ENCODE measurements at regions not wholly inside any gene's neighbourhood (a gene's known extent, or its start where the extent isn't known, plus 50 kb on each side); places are given as distances from the start of the nearest gene placed in this dataset.

DNA sequence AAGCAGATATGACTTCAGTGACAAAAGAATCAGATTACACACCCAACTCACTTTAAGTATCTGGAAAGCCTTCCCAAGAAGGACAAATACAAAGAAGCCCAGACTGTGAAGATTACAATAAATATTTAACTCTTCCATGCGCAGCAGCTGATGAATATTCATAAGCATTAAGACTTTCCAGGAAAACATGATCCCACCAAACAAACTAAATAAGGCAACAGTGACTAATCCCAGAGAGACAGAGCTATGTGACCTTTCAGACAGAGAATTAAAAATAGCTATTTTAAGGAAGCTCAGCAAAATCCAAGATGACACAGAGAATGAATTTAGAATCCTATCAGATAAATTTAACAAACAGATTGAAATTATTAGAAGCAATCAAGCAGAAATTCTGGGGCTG lies 108.2 kb upstream of the UBE2E3 start:
- DNase-seq (no peak), ATAC-seq (no peak)
- Histone ChIP-seq H3K27me3 (ENCODE audit: control insufficient read depth, insufficient read depth, low read length) (no peaks in the 10 kb centered on the region), H3K4me3 (ENCODE audit: low read length) (no peak overlapping the region), H3K4me1 (ENCODE audit: control insufficient read depth, insufficient read depth, low read length) (no peaks in the 10 kb centered on the region), H3K9me3 (ENCODE audit: control insufficient read depth, insufficient read depth, low read length) (no peaks in the 10 kb centered on the region), H3K27ac (ENCODE audit: low read length) (no peak overlapping the region), H3K36me3 (ENCODE audit: control insufficient read depth, insufficient read depth, low read length) (no peaks in the 10 kb centered on the region)
- Mint-ChIP-seq H3K36me3 (no peaks in the 10 kb centered on the region), H3K9me3 (peaks cover 0 to 4% of the 10 kb centered on the region in 2 donors), H3K4me1 (no peaks in the 10 kb centered on the region), H3K27me3 (ENCODE audit: low read depth in 2 of 2) (peaks cover 3 to 40% of the 10 kb centered on the region in 2 donors), H3K27ac (no peak overlapping the region), H3K4me3 (no peak overlapping the region)
- TF ChIP-seq CTCF (IDR thresholded peaks at IDR 0.05): no peak
- intact Hi-C loops (cut with micrococcal nuclease): no loop called here
- WGBS (ENCODE audit: insufficient coverage): 100% methylated on average over 1 of the region's 1 CpG

- H3K4me3 Mint-ChIP-seq: no peak overlapping the region
- H3K27me3 ChIP-seq (ENCODE audit: control insufficient read depth, insufficient read depth, low read length): no peaks in the 10 kb centered on the region
- ATAC-seq (no peak), DNase-seq (no peak)
- peaks cover 0 to 2% of the 10 kb centered on the region in 2 donors for H3K9me3 Mint-ChIP-seq
- H3K27me3 Mint-ChIP-seq (ENCODE audit: low read depth in 2 of 2): peaks cover 3 to 45% of the 10 kb centered on the region in 2 donors
- no peak overlapping the region for H3K27ac Mint-ChIP-seq
- WGBS (ENCODE audit: insufficient coverage): 71% methylated on average over 4 of the region's 4 CpGs
- no peak overlapping the region for H3K4me3 ChIP-seq (ENCODE audit: low read length)
- H3K4me1 Mint-ChIP-seq: no peaks in the 10 kb centered on the region
- intact Hi-C loops (cut with micrococcal nuclease): no loop called here
- no peaks in the 10 kb centered on the region for H3K36me3 ChIP-seq (ENCODE audit: control insufficient read depth, insufficient read depth, low read length)
- TF ChIP-seq CTCF (IDR thresholded peaks at IDR 0.05): no peak
- H3K36me3 Mint-ChIP-seq: no peaks in the 10 kb centered on the region
- H3K9me3 ChIP-seq (ENCODE audit: control insufficient read depth, insufficient read depth, low read length): no peaks in the 10 kb centered on the region
- no peaks in the 10 kb centered on the region for H3K4me1 ChIP-seq (ENCODE audit: control insufficient read depth, insufficient read depth, low read length)
- H3K27ac ChIP-seq (ENCODE audit: low read length): no peak overlapping the region
Measured at GRCh38 chr2:180871649-180872048, 108.8 kb upstream of the UBE2E3 start.

DNA sequence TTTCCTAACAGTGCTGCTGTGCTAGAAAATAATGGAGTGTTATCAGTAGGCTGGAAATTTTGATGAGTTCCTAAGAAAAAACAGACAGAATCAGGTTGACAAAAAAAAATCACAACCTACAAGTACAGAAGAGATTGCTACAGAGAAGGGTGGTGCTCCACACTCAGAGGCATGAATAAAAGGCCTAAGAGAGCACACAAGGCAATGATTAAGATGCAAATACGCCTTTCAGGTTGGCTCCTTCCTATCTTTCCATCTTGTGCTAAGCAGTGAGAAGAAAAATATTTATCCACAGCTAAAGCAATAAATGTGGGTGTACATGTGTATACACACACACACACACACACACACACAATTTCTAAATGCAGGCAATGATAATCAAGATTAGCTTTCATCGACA lies 130.6 kb upstream of the UBE2E3 start:
- Mint-ChIP-seq H3K4me3 (no peak overlapping the region), H3K4me1 (no peaks in the 10 kb centered on the region), H3K27me3 (ENCODE audit: low read depth in 2 of 2) (no peaks in the 10 kb centered on the region), H3K9me3 (no peaks in the 10 kb centered on the region), H3K27ac (no peak overlapping the region), H3K36me3 (no peaks in the 10 kb centered on the region)
- H3K36me3 ChIP-seq (ENCODE audit: control insufficient read depth, insufficient read depth, low read length): no peaks in the 10 kb centered on the region
- peaks cover 2% of the 10 kb centered on the region for H3K27me3 ChIP-seq (ENCODE audit: control insufficient read depth, insufficient read depth, low read length)
- no peaks in the 10 kb centered on the region for H3K9me3 ChIP-seq (ENCODE audit: control insufficient read depth, insufficient read depth, low read length)
- ATAC-seq: no peak
- no peak for DNase-seq
- intact Hi-C loops (cut with micrococcal nuclease): no loop called here
- no peak overlapping the region for H3K27ac ChIP-seq (ENCODE audit: low read length)
- H3K4me1 ChIP-seq (ENCODE audit: control insufficient read depth, insufficient read depth, low read length): no peaks in the 10 kb centered on the region
- no peak overlapping the region for H3K4me3 ChIP-seq (ENCODE audit: low read length)
- TF ChIP-seq CTCF (IDR thresholded peaks at IDR 0.05): no peak
- 83% methylated on average over 1 of the region's 2 CpGs for WGBS (ENCODE audit: insufficient coverage)

DNA sequence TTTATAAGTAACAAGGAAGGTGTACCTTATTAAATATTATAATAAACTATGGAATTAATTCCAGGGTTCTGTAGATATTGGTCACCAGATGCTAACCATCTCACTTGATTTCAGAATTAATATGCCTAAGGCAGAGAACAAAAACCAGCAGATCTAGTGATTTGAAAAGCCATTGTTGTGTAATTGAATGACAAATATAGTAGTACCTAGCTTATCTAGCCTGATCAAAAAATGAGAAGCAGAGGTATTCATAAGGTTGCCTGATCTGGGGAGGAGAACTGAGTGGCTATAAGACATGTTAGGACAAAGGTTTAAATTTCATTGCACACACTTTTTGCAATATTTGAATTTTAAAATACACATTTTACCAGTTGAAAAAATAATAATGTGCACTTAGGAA lies 132.0 kb upstream of the UBE2E3 start:
- Histone ChIP-seq H3K4me1 (ENCODE audit: control insufficient read depth, insufficient read depth, low read length) (no peaks in the 10 kb centered on the region), H3K9me3 (ENCODE audit: control insufficient read depth, insufficient read depth, low read length) (no peaks in the 10 kb centered on the region), H3K27me3 (ENCODE audit: control insufficient read depth, insufficient read depth, low read length) (peaks cover 2% of the 10 kb centered on the region), H3K27ac (ENCODE audit: low read length) (no peak overlapping the region), H3K36me3 (ENCODE audit: control insufficient read depth, insufficient read depth, low read length) (no peaks in the 10 kb centered on the region), H3K4me3 (ENCODE audit: low read length) (no peak overlapping the region)
- no peaks in the 10 kb centered on the region for H3K4me1 Mint-ChIP-seq
- no peak overlapping the region for H3K4me3 Mint-ChIP-seq
- ATAC-seq (no peak), DNase-seq (no peak)
- no peaks in the 10 kb centered on the region for H3K9me3 Mint-ChIP-seq
- H3K36me3 Mint-ChIP-seq: no peaks in the 10 kb centered on the region
- no peak for TF ChIP-seq CTCF (IDR thresholded peaks at IDR 0.05)
- no peak overlapping the region for H3K27ac Mint-ChIP-seq
- no peaks in the 10 kb centered on the region for H3K27me3 Mint-ChIP-seq (ENCODE audit: low read depth in 2 of 2)
- intact Hi-C loops (cut with micrococcal nuclease): no loop called here

Measured in natural killer cell (primary cell).